ENCODE measurements at regions not wholly inside any gene's neighbourhood (a gene's known extent, or its start where the extent isn't known, plus 50 kb on each side); places are given as distances from the start of the nearest gene placed in this dataset.

DNA sequence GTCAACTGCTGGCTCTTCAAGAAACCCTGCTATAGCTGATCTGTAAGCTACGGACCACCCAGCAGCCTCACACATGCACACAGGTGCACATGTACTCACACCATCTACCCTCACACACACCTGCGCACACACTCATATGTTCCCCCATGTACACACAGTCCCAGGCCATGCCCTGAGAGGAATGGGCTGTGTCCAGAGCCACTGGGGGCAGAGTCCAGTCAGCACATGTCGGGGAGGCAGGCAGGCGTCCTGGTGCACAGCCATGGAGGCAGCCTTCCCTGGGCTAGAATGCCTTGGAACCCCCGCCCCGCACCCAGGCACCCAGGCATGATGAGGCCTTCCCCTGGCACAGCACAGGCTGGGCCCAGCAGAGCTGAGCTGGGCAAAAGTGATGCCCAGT lies 58.3 kb upstream of the DLK1 start:
- intact Hi-C loops (cut with DNase I): no loop called here
- Histone ChIP-seq H3K4me3 (no peak overlapping the region), H3K4me1 (no peaks in the 10 kb centered on the region), H3K27ac (no peak overlapping the region), H3K9me3 (no peaks in the 10 kb centered on the region), H3K27me3 (no peaks in the 10 kb centered on the region), H3K36me3 (no peaks in the 10 kb centered on the region)
- TF ChIP-seq, protein P1, sequence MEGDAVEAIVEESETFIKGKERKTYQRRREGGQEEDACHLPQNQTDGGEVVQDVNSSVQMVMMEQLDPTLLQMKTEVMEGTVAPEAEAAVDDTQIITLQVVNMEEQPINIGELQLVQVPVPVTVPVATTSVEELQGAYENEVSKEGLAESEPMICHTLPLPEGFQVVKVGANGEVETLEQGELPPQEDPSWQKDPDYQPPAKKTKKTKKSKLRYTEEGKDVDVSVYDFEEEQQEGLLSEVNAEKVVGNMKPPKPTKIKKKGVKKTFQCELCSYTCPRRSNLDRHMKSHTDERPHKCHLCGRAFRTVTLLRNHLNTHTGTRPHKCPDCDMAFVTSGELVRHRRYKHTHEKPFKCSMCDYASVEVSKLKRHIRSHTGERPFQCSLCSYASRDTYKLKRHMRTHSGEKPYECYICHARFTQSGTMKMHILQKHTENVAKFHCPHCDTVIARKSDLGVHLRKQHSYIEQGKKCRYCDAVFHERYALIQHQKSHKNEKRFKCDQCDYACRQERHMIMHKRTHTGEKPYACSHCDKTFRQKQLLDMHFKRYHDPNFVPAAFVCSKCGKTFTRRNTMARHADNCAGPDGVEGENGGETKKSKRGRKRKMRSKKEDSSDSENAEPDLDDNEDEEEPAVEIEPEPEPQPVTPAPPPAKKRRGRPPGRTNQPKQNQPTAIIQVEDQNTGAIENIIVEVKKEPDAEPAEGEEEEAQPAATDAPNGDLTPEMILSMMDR (IDR thresholded peaks at IDR 0.05): no peak
- no peak for DNase-seq (ENCODE audit: low spot score in 2 of 2)

DNA sequence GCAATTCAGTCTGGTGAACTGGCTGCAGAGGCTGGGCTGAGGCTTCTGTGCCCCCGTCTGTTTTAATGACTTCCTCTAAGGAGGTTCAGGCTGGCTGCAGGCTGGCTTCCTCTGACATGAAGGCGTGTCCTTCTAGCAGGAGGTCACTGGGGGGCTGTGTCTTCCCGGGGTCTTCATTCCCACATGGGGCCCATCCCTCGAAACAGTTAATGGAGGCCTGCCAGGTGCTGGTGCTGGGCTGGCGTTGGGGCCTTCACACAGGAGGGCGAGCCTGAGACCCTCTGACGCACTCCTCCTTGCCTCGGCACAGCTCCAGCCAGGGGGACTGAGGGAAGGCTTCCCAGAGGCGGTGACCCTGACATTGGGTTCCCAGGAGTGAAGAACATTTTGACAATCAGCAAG lies 57.7 kb upstream of the DLK1 start:
- intact Hi-C loops (cut with DNase I): no loop called here
- no peaks in the 10 kb centered on the region for H3K27me3 ChIP-seq
- no peaks in the 10 kb centered on the region for H3K9me3 ChIP-seq
- DNase-seq (ENCODE audit: low spot score in 2 of 2): no peak
- H3K36me3 ChIP-seq: no peaks in the 10 kb centered on the region
- H3K4me3 ChIP-seq: no peak overlapping the region
- TF ChIP-seq, protein P1 (IDR thresholded peaks at IDR 0.05): no peak
- H3K4me1 ChIP-seq: no peaks in the 10 kb centered on the region
- no peak overlapping the region for H3K27ac ChIP-seq

DNA sequence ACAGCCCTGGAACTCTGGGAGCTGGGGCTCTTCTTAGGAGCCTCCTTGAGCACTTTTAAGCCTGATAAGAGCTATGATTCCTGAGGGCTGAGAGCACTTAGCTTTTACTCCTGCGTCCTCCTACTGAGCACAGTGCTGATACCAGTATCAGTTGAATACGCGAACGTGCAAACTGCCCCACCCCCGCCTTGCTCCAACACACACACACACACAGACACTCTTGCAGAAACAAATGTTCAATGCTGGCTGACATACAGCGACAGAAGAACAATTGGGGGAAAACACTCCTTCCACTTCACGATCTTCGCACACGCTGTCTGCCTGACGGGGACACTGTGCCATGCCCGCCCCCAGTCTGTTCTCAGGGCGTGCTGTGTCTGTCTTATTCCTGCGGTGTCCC lies 57.2 kb upstream of the DLK1 start:
- Histone ChIP-seq H3K27ac (no peak overlapping the region), H3K4me1 (no peaks in the 10 kb centered on the region), H3K27me3 (no peaks in the 10 kb centered on the region), H3K9me3 (no peaks in the 10 kb centered on the region), H3K4me3 (no peak overlapping the region), H3K36me3 (no peaks in the 10 kb centered on the region)
- intact Hi-C loops (cut with DNase I): no loop called here
- TF ChIP-seq, protein P1 (IDR thresholded peaks at IDR 0.05): no peak
- DNase-seq (ENCODE audit: low spot score in 2 of 2): no peak

DNA sequence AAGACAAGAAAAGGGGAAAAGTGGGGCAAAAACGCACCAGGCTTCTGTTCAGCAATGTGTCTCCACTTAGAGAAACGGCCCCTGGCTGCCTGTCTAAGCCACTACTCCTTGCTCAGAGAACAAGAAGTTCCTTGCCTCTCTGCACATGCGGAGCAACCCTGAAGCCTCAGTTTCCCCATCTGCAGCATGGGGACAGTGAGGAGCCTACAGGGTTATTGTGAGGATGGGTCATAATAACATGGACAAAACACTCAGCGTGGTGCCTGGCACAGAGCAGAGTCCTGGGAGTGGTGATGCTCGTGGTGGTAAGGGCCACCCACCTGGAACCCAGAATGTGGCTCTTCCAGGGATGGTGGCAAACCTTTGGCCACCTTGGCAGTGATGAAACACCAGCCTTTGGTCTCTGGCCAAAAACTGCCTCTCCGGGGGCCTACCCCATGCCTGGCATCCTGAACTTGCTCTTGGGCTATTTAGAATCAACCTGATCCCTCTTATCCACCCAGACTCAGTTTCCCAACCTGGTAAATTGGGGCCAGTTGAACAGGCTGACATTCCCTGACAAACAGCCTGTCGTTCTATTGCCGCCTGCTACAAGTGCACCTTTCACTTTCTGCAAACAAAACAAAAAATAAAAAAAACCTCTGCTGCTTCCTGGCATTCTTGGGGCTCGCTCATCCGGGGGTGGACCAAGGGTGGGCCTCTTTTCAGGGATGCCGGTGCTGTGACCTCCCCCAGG lies 56.5 kb upstream of the DLK1 start:
- Histone ChIP-seq H3K4me1 (no peaks in the 10 kb centered on the region), H3K9me3 (no peaks in the 10 kb centered on the region), H3K27me3 (no peaks in the 10 kb centered on the region), H3K27ac (no peak overlapping the region), H3K4me3 (no peak overlapping the region), H3K36me3 (no peaks in the 10 kb centered on the region)
- intact Hi-C loops (cut with DNase I): no loop called here
- DNase-seq (ENCODE audit: low spot score in 2 of 2): no peak
- TF ChIP-seq, protein P1 (IDR thresholded peaks at IDR 0.05): no peak

DNA sequence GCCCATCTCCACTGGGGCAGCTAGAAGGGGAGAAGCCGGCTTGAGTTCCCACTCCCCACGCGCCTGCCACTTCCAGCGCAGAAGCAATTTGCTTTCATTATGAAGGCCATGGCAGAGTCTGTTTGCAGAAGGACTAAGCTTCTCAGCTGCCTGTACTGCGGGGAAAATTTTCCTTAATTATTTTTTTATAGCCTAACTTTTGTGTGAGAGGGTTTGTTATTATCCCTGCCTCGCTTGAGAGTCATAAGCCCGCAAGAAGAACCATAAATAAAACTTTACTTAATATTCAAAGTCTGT lies 56.0 kb upstream of the DLK1 start:
- Histone ChIP-seq H3K27me3 (no peaks in the 10 kb centered on the region), H3K4me1 (no peaks in the 10 kb centered on the region), H3K36me3 (no peaks in the 10 kb centered on the region), H3K27ac (no peak overlapping the region), H3K4me3 (no peak overlapping the region), H3K9me3 (no peaks in the 10 kb centered on the region)
- DNase-seq (ENCODE audit: low spot score in 2 of 2): no peak
- intact Hi-C loops (cut with DNase I): no loop called here
- TF ChIP-seq, protein P1 (IDR thresholded peaks at IDR 0.05): no peak

DNA sequence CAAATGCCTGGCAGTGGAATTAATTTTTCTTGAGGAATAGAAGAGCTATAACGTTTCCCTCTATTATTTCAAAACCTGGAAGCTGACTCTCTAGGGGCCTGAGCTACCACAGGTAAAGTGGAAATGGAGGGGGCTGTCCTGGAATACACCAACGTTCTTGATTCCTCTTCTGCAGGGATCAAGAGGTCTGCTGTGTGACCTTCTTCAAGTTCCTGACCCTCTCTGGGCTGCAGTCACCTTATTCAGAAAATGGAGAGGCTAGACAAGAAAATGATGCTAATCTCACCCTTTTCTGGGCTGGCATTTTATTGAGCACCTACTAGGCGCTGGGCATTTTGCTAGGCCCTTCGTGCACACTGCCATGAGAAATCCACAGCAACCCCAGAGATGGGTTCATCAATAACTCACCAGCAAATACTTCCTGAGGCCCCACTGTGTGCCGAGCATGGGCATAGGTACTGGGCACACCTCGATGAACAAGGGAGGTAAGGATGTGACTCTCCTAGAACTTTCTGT lies 55.2 kb upstream of the DLK1 start:
- DNase-seq (ENCODE audit: low spot score in 2 of 2): no peak
- intact Hi-C loops (cut with DNase I): no loop called here
- H3K27me3 ChIP-seq: no peaks in the 10 kb centered on the region

More for the DNA sequence above, 55.2 kb upstream of the DLK1 start:
- no peak overlapping the region for H3K4me3 ChIP-seq
- H3K4me1 ChIP-seq: no peaks in the 10 kb centered on the region
- no peaks in the 10 kb centered on the region for H3K36me3 ChIP-seq
- TF ChIP-seq, protein P1 (IDR thresholded peaks at IDR 0.05): no peak
- no peaks in the 10 kb centered on the region for H3K9me3 ChIP-seq
- no peak overlapping the region for H3K27ac ChIP-seq

All from ascending aorta (tissue), 2 donors.